ENCODE measurements at regions not wholly inside any gene's neighbourhood (a gene's known extent, or its start where the extent isn't known, plus 50 kb on each side); places are given as distances from the start of the nearest gene placed in this dataset.

DNA sequence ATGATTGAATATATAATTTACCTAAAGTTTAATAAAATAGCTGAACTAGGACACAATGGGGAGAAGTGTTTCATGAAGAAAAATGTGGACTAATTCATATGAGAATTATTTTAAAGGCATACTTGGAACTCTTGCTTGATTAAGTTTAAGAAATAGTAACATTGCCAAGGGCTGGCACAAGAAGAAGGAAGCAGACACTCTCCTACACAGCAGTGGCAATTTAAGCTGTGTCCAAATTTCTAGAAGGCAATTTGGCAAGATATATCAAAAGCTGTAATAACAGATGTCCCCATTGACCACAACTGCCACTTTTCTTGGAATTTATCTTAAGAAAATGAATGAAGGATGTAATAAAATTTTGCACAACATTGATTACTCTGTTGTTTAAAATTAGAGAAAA, 209.5 kb upstream of the S100G start:
- Histone ChIP-seq H3K4me1 (no peaks in the 10 kb centered on the region), H3K36me3 (no peaks in the 10 kb centered on the region), H3K27ac (no peak overlapping the region), H3K4me3 (no peak overlapping the region), H3K9me3 (no peaks in the 10 kb centered on the region), H3K27me3 (no peaks in the 10 kb centered on the region)
- DNase-seq = no peak
- no peak for TF ChIP-seq EP300 (IDR thresholded peaks at IDR 0.05)
- no peak for TF ChIP-seq POLR2A (IDR thresholded peaks at IDR 0.05)
- TF ChIP-seq POLR2AphosphoS5 (IDR thresholded peaks at IDR 0.05) = no peak
- TF ChIP-seq, protein P1, sequence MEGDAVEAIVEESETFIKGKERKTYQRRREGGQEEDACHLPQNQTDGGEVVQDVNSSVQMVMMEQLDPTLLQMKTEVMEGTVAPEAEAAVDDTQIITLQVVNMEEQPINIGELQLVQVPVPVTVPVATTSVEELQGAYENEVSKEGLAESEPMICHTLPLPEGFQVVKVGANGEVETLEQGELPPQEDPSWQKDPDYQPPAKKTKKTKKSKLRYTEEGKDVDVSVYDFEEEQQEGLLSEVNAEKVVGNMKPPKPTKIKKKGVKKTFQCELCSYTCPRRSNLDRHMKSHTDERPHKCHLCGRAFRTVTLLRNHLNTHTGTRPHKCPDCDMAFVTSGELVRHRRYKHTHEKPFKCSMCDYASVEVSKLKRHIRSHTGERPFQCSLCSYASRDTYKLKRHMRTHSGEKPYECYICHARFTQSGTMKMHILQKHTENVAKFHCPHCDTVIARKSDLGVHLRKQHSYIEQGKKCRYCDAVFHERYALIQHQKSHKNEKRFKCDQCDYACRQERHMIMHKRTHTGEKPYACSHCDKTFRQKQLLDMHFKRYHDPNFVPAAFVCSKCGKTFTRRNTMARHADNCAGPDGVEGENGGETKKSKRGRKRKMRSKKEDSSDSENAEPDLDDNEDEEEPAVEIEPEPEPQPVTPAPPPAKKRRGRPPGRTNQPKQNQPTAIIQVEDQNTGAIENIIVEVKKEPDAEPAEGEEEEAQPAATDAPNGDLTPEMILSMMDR (IDR thresholded peaks at IDR 0.05) = no peak
- no peak for ATAC-seq (ENCODE audit: low FRiP score in 2 of 2)

DNA sequence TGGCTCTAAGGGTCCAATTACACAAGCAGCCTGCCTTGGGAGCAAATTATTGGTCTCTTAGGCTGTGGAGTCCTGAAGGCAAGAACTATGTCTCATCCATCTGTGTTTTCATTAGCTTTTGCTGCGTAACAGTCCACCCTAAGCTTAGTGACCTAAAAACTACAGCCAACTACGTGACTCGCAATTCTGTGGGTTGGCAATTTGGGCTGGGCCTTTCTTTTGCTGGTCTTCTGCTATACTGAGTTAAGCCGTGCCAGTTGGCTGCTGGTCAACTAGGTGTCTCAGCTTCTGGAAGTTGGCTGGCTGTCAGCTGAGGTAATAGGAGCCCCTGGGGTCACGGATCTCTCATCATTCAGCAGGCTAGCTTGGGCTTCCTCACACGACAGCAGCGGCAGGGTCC, 205.6 kb upstream of the S100G start:
- no peak overlapping the region for H3K4me3 ChIP-seq
- no peaks in the 10 kb centered on the region for H3K9me3 ChIP-seq
- H3K4me1 ChIP-seq = no peaks in the 10 kb centered on the region
- WGBS, 2 donors = 73 to 90% methylated on average over 3 to 7 of the region's 7 CpGs
- no peak for TF ChIP-seq EP300 (IDR thresholded peaks at IDR 0.05)
- no peaks in the 10 kb centered on the region for H3K36me3 ChIP-seq
- no peaks in the 10 kb centered on the region for H3K27me3 ChIP-seq
- DNase-seq = no peak
- ATAC-seq (ENCODE audit: low FRiP score in 2 of 2) = no peak
- no peak overlapping the region for H3K27ac ChIP-seq

DNA sequence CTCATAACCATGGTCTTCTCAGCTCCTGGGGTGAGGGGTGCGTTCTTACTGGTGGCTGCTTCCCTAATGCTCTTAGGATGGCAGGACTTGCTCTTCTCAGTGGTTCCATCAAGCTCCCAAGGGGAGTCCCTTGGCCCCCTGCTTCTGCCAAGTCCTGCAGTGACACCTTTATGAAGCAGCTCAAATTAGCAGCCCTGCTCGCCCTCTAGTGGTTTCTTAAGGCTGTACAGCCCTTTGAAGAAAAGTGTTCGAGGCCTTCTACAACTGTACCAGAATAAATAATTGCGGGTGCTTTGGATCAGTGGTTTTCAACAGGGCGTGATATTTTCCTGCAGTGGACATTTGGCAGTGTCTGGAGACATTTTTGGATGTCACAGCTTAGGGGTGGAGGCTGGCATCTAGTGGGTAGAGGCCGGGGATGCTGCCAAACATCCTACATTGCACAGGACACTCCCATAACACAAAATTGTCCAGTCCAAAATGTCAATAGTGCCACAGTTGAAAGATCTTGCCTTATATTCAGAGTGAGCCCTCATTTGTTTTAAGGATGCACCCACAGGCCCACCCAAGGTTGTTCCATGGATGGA, 204.7 kb upstream of the S100G start:
- peak in 1 of 2 donors; percentile 29 for DNase-seq
- peak in 1 of 2 donors; percentile 56 for ATAC-seq (ENCODE audit: low FRiP score in 2 of 2)

DNA sequence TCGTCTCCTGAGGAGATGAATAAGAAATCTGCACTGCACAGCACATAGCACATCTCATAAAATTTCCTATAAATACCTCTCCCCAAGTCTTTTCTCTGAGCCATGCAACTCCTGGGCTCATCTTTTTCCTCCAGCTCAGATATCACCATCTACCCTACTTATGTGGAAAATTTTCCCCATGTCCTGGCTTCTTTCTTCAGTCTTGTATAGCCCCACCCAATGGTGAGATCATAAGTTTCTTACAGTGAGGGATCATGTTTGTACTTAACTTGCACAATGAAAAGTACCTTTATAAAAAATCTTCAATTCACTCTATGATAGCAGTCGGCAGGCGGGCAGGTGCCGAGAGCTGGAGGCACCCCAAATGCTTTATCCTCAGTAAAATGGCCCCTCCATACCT, 198.6 kb upstream of the S100G start:
- Histone ChIP-seq H3K36me3 (no peaks in the 10 kb centered on the region), H3K27me3 (no peaks in the 10 kb centered on the region), H3K9me3 (no peaks in the 10 kb centered on the region), H3K4me1 (no peaks in the 10 kb centered on the region), H3K27ac (no peak overlapping the region), H3K4me3 (no peak overlapping the region)
- WGBS, 2 donors = 84 to 96% methylated on average over 4 of the region's 4 CpGs
- DNase-seq = no peak
- peak in 1 of 2 donors; percentile 44 for ATAC-seq (ENCODE audit: low FRiP score in 2 of 2)
- TF ChIP-seq POLR2A (IDR thresholded peaks at IDR 0.05) = no peak
- TF ChIP-seq, protein P1 (IDR thresholded peaks at IDR 0.05) = no peak
- TF ChIP-seq EP300 (IDR thresholded peaks at IDR 0.05) = no peak
- TF ChIP-seq POLR2AphosphoS5 (IDR thresholded peaks at IDR 0.05) = no peak

More for the DNA sequence above, 204.7 kb upstream of the S100G start:
- TF ChIP-seq, protein P1 (IDR thresholded peaks at IDR 0.05) = peak; percentile 10 to 61 (median 40)
- no peak for TF ChIP-seq EP300 (IDR thresholded peaks at IDR 0.05)
- 43% methylated on average over 6 of the region's 6 CpGs; no CpG with 5 or more reads in 1 of the 2 donors for WGBS, 2 donors
- Histone ChIP-seq H3K4me3 (no peak overlapping the region), H3K36me3 (no peaks in the 10 kb centered on the region), H3K27me3 (no peaks in the 10 kb centered on the region), H3K9me3 (no peaks in the 10 kb centered on the region), H3K27ac (no peak overlapping the region), H3K4me1 (no peaks in the 10 kb centered on the region)

DNA sequence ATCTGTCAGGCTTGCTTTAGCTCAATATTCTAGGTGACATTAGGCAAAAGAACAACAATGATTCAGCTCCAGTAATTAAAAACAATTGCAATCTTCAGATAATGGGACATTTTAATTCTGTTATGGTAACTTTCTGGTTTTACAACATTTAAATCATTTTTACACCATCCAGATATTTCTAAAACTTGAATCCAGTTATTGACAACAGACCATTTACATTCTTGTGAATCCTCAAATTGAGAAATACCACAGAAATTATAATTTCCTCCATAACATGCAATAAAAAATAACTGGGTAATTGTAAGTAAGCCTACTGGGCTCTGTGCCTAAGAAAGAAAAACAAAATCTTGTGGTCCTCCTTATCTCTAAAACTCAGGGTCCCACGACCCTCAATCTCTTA, 195.0 kb upstream of the S100G start:
- no peaks in the 10 kb centered on the region for H3K9me3 ChIP-seq
- no peaks in the 10 kb centered on the region for H3K4me1 ChIP-seq
- no peak overlapping the region for H3K4me3 ChIP-seq
- H3K36me3 ChIP-seq = no peaks in the 10 kb centered on the region
- ATAC-seq (ENCODE audit: low FRiP score in 2 of 2) (no peak), DNase-seq (no peak)
- 36 to 59% methylated on average over 1 of the region's 1 CpG for WGBS, 2 donors
- no peaks in the 10 kb centered on the region for H3K27me3 ChIP-seq
- no peak overlapping the region for H3K27ac ChIP-seq
- TF ChIP-seq, protein P1 (IDR thresholded peaks at IDR 0.05) = no peak
- TF ChIP-seq POLR2A (IDR thresholded peaks at IDR 0.05) (no peak), EP300 (IDR thresholded peaks at IDR 0.05) (no peak), POLR2AphosphoS5 (IDR thresholded peaks at IDR 0.05) (no peak)
